ENCODE measurements at regions not wholly inside any gene's neighbourhood (a gene's known extent, or its start where the extent isn't known, plus 50 kb on each side); places are given as distances from the start of the nearest gene placed in this dataset.
"Not testable (repeated sequence)": the region's sequence is repeated elsewhere in the genome, so short reads cannot be mapped to it uniquely, and the experiment has no call there.

DNA sequence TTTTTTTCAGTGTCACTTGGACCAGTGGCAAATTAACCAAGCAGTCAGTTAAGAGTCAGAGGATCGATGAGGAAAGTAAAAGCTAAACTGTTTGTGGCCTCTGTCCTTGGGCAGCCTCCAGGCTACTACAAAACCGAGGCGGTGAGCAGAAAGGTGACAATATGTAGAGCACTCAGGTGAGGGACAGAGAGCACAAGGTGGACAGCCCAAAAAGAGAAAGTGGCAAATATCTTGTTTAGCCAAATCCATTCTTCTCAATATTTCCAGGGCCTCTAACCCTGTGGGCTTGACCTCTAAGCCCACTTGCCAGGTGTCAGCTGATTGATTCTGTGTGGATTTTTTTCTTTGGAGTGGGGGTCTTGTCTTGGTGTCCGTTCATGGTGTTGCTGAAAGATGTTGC, 4202.2 kb upstream of the OR11H1 start:
- H3K36me3 ChIP-seq (ENCODE audit: low read depth, missing control alignments), result no peaks in the 10 kb centered on the region
- intact Hi-C loops (cut with DNase I; ENCODE audit: low total_unique reads), result no loop called here
- no peaks in the 10 kb centered on the region for H3K27me3 ChIP-seq
- H3K4me1 ChIP-seq, result no peaks in the 10 kb centered on the region
- DNase-seq, result no peak
- TF ChIP-seq, protein P1, sequence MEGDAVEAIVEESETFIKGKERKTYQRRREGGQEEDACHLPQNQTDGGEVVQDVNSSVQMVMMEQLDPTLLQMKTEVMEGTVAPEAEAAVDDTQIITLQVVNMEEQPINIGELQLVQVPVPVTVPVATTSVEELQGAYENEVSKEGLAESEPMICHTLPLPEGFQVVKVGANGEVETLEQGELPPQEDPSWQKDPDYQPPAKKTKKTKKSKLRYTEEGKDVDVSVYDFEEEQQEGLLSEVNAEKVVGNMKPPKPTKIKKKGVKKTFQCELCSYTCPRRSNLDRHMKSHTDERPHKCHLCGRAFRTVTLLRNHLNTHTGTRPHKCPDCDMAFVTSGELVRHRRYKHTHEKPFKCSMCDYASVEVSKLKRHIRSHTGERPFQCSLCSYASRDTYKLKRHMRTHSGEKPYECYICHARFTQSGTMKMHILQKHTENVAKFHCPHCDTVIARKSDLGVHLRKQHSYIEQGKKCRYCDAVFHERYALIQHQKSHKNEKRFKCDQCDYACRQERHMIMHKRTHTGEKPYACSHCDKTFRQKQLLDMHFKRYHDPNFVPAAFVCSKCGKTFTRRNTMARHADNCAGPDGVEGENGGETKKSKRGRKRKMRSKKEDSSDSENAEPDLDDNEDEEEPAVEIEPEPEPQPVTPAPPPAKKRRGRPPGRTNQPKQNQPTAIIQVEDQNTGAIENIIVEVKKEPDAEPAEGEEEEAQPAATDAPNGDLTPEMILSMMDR (IDR thresholded peaks at IDR 0.05), result no peak
- TF ChIP-seq POLR2A (IDR thresholded peaks at IDR 0.05), result no peak
- no peaks in the 10 kb centered on the region for H3K9me3 ChIP-seq
- H3K27ac ChIP-seq, result no peak overlapping the region
- 41 to 51% methylated on average over 4 of the region's 4 CpGs for WGBS, 2 donors
- no peak overlapping the region for H3K4me3 ChIP-seq

GRCh38 chr22:11341387-11342068, 4186.5 kb upstream of the OR11H1 start:
- H3K27ac ChIP-seq; DNase-seq; H3K36me3 ChIP-seq (ENCODE audit: low read depth, missing control alignments); H3K27me3 ChIP-seq; H3K9me3 ChIP-seq; H3K4me1 ChIP-seq; H3K4me3 ChIP-seq; intact Hi-C loops (cut with DNase I; ENCODE audit: low total_unique reads): not testable (repeated sequence)
- 51 to 59% methylated on average over 6 of the region's 6 CpGs for WGBS, 2 donors

- intact Hi-C loops (cut with DNase I; ENCODE audit: low total_unique reads); H3K9me3 ChIP-seq; H3K4me3 ChIP-seq; H3K27me3 ChIP-seq; H3K36me3 ChIP-seq (ENCODE audit: low read depth, missing control alignments); H3K27ac ChIP-seq; DNase-seq; H3K4me1 ChIP-seq: not testable (repeated sequence)
- WGBS, 2 donors, result 34 to 53% methylated on average over 1 of the region's 1 CpG
These were observed 4176.8 kb upstream of the OR11H1 start for GRCh38 chr22:11351181-11351580.

DNA sequence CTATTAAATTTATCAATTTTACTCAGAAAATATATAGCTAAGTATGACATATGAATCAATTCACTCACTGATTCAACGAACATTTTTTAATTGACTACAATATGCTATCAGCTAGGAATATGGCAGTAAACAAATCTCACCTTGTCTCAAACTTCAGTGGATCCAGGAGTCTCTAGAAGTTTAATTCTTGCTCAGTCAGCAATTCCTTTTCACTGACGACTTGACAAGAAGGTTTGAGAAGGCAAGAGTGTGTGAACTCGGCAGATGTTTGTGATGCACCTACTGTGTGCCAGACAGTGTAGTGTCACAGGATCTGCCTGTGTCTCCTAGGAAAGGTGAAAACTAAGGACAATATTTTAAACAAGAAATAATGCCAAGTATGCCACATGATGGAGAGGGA, 4175.7 kb upstream of the OR11H1 start:
- H3K9me3 ChIP-seq; H3K4me1 ChIP-seq; intact Hi-C loops (cut with DNase I; ENCODE audit: low total_unique reads); H3K27ac ChIP-seq; H3K27me3 ChIP-seq; DNase-seq; H3K4me3 ChIP-seq; H3K36me3 ChIP-seq (ENCODE audit: low read depth, missing control alignments): not testable (repeated sequence)
- 41% methylated on average over 3 of the region's 3 CpGs for WGBS, 2 donors

- Histone ChIP-seq H3K36me3 (ENCODE audit: low read depth, missing control alignments) (no peaks in the 10 kb centered on the region), H3K27me3 (no peaks in the 10 kb centered on the region), H3K9me3 (no peaks in the 10 kb centered on the region), H3K4me1 (no peaks in the 10 kb centered on the region), H3K4me3 (no peak overlapping the region), H3K27ac (no peak overlapping the region)
- WGBS, 2 donors, result 50 to 56% methylated on average over 12 of the region's 12 CpGs
- intact Hi-C loops (cut with DNase I; ENCODE audit: low total_unique reads), result no loop called here
- no peak for TF ChIP-seq POLR2A (IDR thresholded peaks at IDR 0.05)
- TF ChIP-seq, protein P1 (IDR thresholded peaks at IDR 0.05), result no peak
- DNase-seq, result no peak
These were observed 4167.4 kb upstream of the OR11H1 start for GRCh38 chr22:11360632-11361031.

GRCh38 chr22:11361496-11361895, 4166.5 kb upstream of the OR11H1 start:
- H3K4me3 ChIP-seq; H3K27me3 ChIP-seq; DNase-seq; H3K4me1 ChIP-seq; H3K36me3 ChIP-seq (ENCODE audit: low read depth, missing control alignments); H3K9me3 ChIP-seq; intact Hi-C loops (cut with DNase I; ENCODE audit: low total_unique reads); H3K27ac ChIP-seq: not testable (repeated sequence)
- 59 to 69% methylated on average over 10 of the region's 10 CpGs for WGBS, 2 donors

GRCh38 chr22:11369612-11370307, 4158.2 kb upstream of the OR11H1 start:
- 56 to 60% methylated on average over 2 of the region's 2 CpGs for WGBS, 2 donors
- not testable (repeated sequence) for H3K9me3 ChIP-seq

GRCh38 chr22:11370311-11370710, 4157.7 kb upstream of the OR11H1 start:
- intact Hi-C loops (cut with DNase I; ENCODE audit: low total_unique reads); H3K4me3 ChIP-seq; H3K27me3 ChIP-seq; H3K36me3 ChIP-seq (ENCODE audit: low read depth, missing control alignments); H3K9me3 ChIP-seq; DNase-seq; H3K4me1 ChIP-seq; H3K27ac ChIP-seq: not testable (repeated sequence)
- WGBS, 2 donors, result no CpG with 5 or more reads among the region's 1 CpG

More at GRCh38 chr22:11369612-11370307, 4158.2 kb upstream of the OR11H1 start:
- H3K27ac ChIP-seq; H3K4me3 ChIP-seq; DNase-seq; intact Hi-C loops (cut with DNase I; ENCODE audit: low total_unique reads); H3K36me3 ChIP-seq (ENCODE audit: low read depth, missing control alignments); H3K27me3 ChIP-seq; H3K4me1 ChIP-seq: not testable (repeated sequence)
